ENCODE measurements at regions not wholly inside any gene's neighbourhood (a gene's known extent, or its start where the extent isn't known, plus 50 kb on each side); places are given as distances from the start of the nearest gene placed in this dataset.

- no peaks in the 10 kb centered on the region for H3K9me3 ChIP-seq (ENCODE audit: control insufficient read depth in 3 of 3, low read length in 3 of 3)
- H3K9ac ChIP-seq (ENCODE audit: low read depth in 1 of 3, low read length in 3 of 3): no peak overlapping the region
- no peaks in the 10 kb centered on the region for H3K4me1 ChIP-seq (ENCODE audit: control insufficient read depth in 3 of 3, insufficient read depth in 3 of 3, low read length in 3 of 3)
These were observed 63.0 kb upstream of the BASP1 start for GRCh38 chr5:17154211-17154996.

GRCh38 chr5:17156463-17156862 is 61.0 kb upstream of the BASP1 start:
- no peaks in the 10 kb centered on the region for H3K9me3 ChIP-seq (ENCODE audit: control insufficient read depth in 3 of 3, low read length in 3 of 3)
- no peaks in the 10 kb centered on the region for H3K4me1 ChIP-seq (ENCODE audit: control insufficient read depth in 3 of 3, insufficient read depth in 3 of 3, low read length in 3 of 3)
- no peak overlapping the region for H3K27ac ChIP-seq (ENCODE audit: low read depth, low read length)
- no peak overlapping the region for H3K9ac ChIP-seq (ENCODE audit: low read depth in 1 of 3, low read length in 3 of 3)
- H3K4me3 ChIP-seq (ENCODE audit: low read length in 3 of 3): no peak overlapping the region
- no peaks in the 10 kb centered on the region for H3K27me3 ChIP-seq (ENCODE audit: control insufficient read depth in 3 of 3, insufficient read depth in 3 of 3, low read length in 3 of 3)
- no peaks in the 10 kb centered on the region for H3K36me3 ChIP-seq (ENCODE audit: control insufficient read depth in 3 of 3, insufficient read depth in 3 of 3, low read length in 3 of 3)

More at GRCh38 chr5:17154211-17154996, 63.0 kb upstream of the BASP1 start:
- no peak overlapping the region for H3K27ac ChIP-seq (ENCODE audit: low read depth, low read length)
- H3K27me3 ChIP-seq (ENCODE audit: control insufficient read depth in 3 of 3, insufficient read depth in 3 of 3, low read length in 3 of 3): no peaks in the 10 kb centered on the region
- H3K36me3 ChIP-seq (ENCODE audit: control insufficient read depth in 3 of 3, insufficient read depth in 3 of 3, low read length in 3 of 3): no peaks in the 10 kb centered on the region
- no peak overlapping the region for H3K4me3 ChIP-seq (ENCODE audit: low read length in 3 of 3)

GRCh38 chr5:17157294-17157693 is 60.1 kb upstream of the BASP1 start:
- Histone ChIP-seq H3K36me3 (ENCODE audit: control insufficient read depth in 3 of 3, insufficient read depth in 3 of 3, low read length in 3 of 3) (no peaks in the 10 kb centered on the region), H3K9ac (ENCODE audit: low read depth in 1 of 3, low read length in 3 of 3) (no peak overlapping the region), H3K9me3 (ENCODE audit: control insufficient read depth in 3 of 3, low read length in 3 of 3) (no peaks in the 10 kb centered on the region), H3K27ac (ENCODE audit: low read depth, low read length) (no peak overlapping the region), H3K27me3 (ENCODE audit: control insufficient read depth in 3 of 3, insufficient read depth in 3 of 3, low read length in 3 of 3) (no peaks in the 10 kb centered on the region), H3K4me1 (ENCODE audit: control insufficient read depth in 3 of 3, insufficient read depth in 3 of 3, low read length in 3 of 3) (peaks cover 0 to under 1% (median 0%) of the 10 kb centered on the region in 3 donors), H3K4me3 (ENCODE audit: low read length in 3 of 3) (no peak overlapping the region)

DNA sequence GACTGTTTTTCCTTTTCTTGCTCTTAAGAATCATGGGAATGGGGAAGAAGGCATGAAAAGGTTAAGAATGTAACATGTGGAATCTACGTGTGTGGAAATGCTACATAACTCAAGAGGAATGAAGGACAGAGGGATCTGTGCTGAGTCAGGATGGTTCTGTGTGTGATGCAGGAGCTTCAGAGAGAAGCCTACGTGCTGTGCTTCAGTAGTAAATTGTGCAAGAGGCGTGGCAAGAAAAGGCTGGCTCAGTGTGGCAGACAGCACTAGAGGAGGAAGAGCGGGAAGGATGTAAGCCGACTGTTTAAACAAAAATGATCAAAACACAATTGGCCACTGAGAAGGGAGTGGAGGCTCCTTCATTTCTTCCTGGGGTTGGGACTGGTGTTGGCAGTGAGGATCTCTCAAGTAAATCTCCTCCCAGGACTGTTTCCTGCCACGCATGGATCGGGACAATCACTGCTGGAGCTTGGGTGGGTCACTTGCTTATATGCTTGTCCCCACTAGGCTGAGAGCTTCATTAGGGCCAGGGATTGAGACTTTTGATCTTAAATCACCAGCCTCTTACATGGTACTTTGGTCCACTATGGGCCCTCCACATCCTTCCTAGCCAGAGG is 59.4 kb upstream of the BASP1 start:
- Histone ChIP-seq H3K4me1 (ENCODE audit: control insufficient read depth in 3 of 3, insufficient read depth in 3 of 3, low read length in 3 of 3) (peaks cover 0 to 4% (median 0%) of the 10 kb centered on the region in 3 donors), H3K9me3 (ENCODE audit: control insufficient read depth in 3 of 3, low read length in 3 of 3) (no peaks in the 10 kb centered on the region), H3K27ac (ENCODE audit: low read depth, low read length) (no peak overlapping the region), H3K9ac (ENCODE audit: low read depth in 1 of 3, low read length in 3 of 3) (no peak overlapping the region), H3K27me3 (ENCODE audit: control insufficient read depth in 3 of 3, insufficient read depth in 3 of 3, low read length in 3 of 3) (no peaks in the 10 kb centered on the region), H3K4me3 (ENCODE audit: low read length in 3 of 3) (no peak overlapping the region), H3K36me3 (ENCODE audit: control insufficient read depth in 3 of 3, insufficient read depth in 3 of 3, low read length in 3 of 3) (no peaks in the 10 kb centered on the region)

GRCh38 chr5:17160756-17161040 is 56.7 kb upstream of the BASP1 start:
- Histone ChIP-seq H3K4me3 (ENCODE audit: low read length in 3 of 3) (no peak overlapping the region), H3K27ac (ENCODE audit: low read depth, low read length) (no peak overlapping the region), H3K36me3 (ENCODE audit: control insufficient read depth in 3 of 3, insufficient read depth in 3 of 3, low read length in 3 of 3) (no peaks in the 10 kb centered on the region), H3K9ac (ENCODE audit: low read depth in 1 of 3, low read length in 3 of 3) (no peak overlapping the region), H3K27me3 (ENCODE audit: control insufficient read depth in 3 of 3, insufficient read depth in 3 of 3, low read length in 3 of 3) (no peaks in the 10 kb centered on the region), H3K9me3 (ENCODE audit: control insufficient read depth in 3 of 3, low read length in 3 of 3) (no peaks in the 10 kb centered on the region), H3K4me1 (ENCODE audit: control insufficient read depth in 3 of 3, insufficient read depth in 3 of 3, low read length in 3 of 3) (peaks cover 0 to 4% (median 0%) of the 10 kb centered on the region in 3 donors)

DNA sequence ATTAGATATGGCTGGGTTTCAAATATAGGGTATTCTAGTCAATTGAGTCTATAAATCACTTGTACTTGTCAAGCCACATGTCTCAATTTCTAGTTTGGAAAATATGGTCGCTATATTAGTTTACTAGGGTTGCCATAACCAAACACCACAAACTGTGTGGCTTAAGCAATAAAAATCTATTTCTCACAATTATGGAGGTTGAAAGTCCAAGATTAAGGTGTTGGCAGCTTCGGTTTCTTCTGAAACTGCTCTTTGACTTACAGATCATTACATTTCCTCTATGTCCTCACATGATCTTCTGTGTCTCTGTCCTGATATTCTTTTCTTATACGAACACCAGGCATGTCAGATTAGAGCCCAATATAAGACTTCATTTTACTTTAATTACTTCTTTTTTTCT is 55.8 kb upstream of the BASP1 start:
- no peak overlapping the region for H3K9ac ChIP-seq (ENCODE audit: low read depth in 1 of 3, low read length in 3 of 3)
- H3K27me3 ChIP-seq (ENCODE audit: control insufficient read depth in 3 of 3, insufficient read depth in 3 of 3, low read length in 3 of 3): no peaks in the 10 kb centered on the region
- H3K4me3 ChIP-seq (ENCODE audit: low read length in 3 of 3): no peak overlapping the region
- no peak overlapping the region for H3K27ac ChIP-seq (ENCODE audit: low read depth, low read length)
- no peaks in the 10 kb centered on the region for H3K36me3 ChIP-seq (ENCODE audit: control insufficient read depth in 3 of 3, insufficient read depth in 3 of 3, low read length in 3 of 3)
- H3K4me1 ChIP-seq (ENCODE audit: control insufficient read depth in 3 of 3, insufficient read depth in 3 of 3, low read length in 3 of 3): peaks cover 0 to 4% (median 0%) of the 10 kb centered on the region in 3 donors
- no peaks in the 10 kb centered on the region for H3K9me3 ChIP-seq (ENCODE audit: control insufficient read depth in 3 of 3, low read length in 3 of 3)

DNA sequence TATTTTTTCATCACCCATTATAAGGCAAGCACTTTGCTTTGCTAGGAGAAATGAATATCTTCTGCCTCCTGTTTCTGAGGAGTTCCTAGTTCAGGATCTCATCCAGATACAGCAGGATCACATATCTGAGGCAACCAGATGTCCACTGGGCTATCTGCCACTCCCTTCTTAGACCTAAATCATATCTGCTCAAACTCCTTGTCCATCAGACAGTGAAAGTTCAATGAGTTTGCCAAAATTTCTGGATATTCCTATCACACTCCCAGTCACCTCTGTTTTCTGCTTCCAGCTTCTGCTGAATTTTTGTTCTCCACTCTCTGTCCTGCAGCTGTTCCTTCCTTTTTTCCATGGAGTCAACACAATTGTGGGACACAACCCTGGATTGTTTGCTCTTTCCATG is 54.2 kb upstream of the BASP1 start:
- Histone ChIP-seq H3K27me3 (ENCODE audit: control insufficient read depth in 3 of 3, insufficient read depth in 3 of 3, low read length in 3 of 3) (no peaks in the 10 kb centered on the region), H3K9ac (ENCODE audit: low read depth in 1 of 3, low read length in 3 of 3) (no peak overlapping the region), H3K4me3 (ENCODE audit: low read length in 3 of 3) (no peak overlapping the region), H3K36me3 (ENCODE audit: control insufficient read depth in 3 of 3, insufficient read depth in 3 of 3, low read length in 3 of 3) (no peaks in the 10 kb centered on the region), H3K27ac (ENCODE audit: low read depth, low read length) (no peak overlapping the region), H3K9me3 (ENCODE audit: control insufficient read depth in 3 of 3, low read length in 3 of 3) (no peaks in the 10 kb centered on the region), H3K4me1 (ENCODE audit: control insufficient read depth in 3 of 3, insufficient read depth in 3 of 3, low read length in 3 of 3) (peaks cover 0 to 4% (median 0%) of the 10 kb centered on the region in 3 donors)

- H3K27me3 ChIP-seq (ENCODE audit: control insufficient read depth in 3 of 3, insufficient read depth in 3 of 3, low read length in 3 of 3): no peaks in the 10 kb centered on the region
- H3K9me3 ChIP-seq (ENCODE audit: control insufficient read depth in 3 of 3, low read length in 3 of 3): no peaks in the 10 kb centered on the region
- no peaks in the 10 kb centered on the region for H3K36me3 ChIP-seq (ENCODE audit: control insufficient read depth in 3 of 3, insufficient read depth in 3 of 3, low read length in 3 of 3)
- H3K4me3 ChIP-seq (ENCODE audit: low read length in 3 of 3): no peak overlapping the region
- H3K27ac ChIP-seq (ENCODE audit: low read depth, low read length): no peak overlapping the region
- peaks cover 0 to 4% (median 0%) of the 10 kb centered on the region in 3 donors for H3K4me1 ChIP-seq (ENCODE audit: control insufficient read depth in 3 of 3, insufficient read depth in 3 of 3, low read length in 3 of 3)
- no peak overlapping the region for H3K9ac ChIP-seq (ENCODE audit: low read depth in 1 of 3, low read length in 3 of 3)
These were observed 50.1 kb upstream of the BASP1 start for GRCh38 chr5:17167171-17167891.
